Neural cell (in vitro differentiated cells): ENCODE measurements at regions not wholly inside any gene's neighbourhood (a gene's known extent, or its start where the extent isn't known, plus 50 kb on each side); places are given as distances from the start of the nearest gene placed in this dataset.

Source experiments
- CTCF ChIP-seq: fragments of 450-650 bp; IDR thresholded peaks from 2 replicates; pipeline ENCODE4 v1.5.1; 2014; ENCODE audit warnings: antibody characterized with exemption, mild to moderate bottlenecking, moderate library complexity; ENCODE audit not compliant: poor library complexity, severe bottlenecking
- EP300 ChIP-seq: fragments of 450-650 bp; conservative IDR thresholded peaks from 2 replicates; pipeline ENCODE4 v1.6.1; 2014; ENCODE audit warnings: antibody characterized with exemption, mild to moderate bottlenecking, moderate library complexity; ENCODE audit not compliant: poor library complexity, severe bottlenecking
- EZH2 ChIP-seq: fragments of 200-600, 300-800 bp; shearing (Covaris generic), sonication (generic); IDR thresholded peaks from 2 replicates; pipeline ENCODE4 v1.6.1; 2014; ENCODE audit warnings: antibody characterized with exemption, low read length, borderline replicate concordance, mild to moderate bottlenecking; ENCODE audit not compliant: insufficient read depth, poor library complexity, severe bottlenecking
- MXI1 ChIP-seq: fragments of 450-650 bp; conservative IDR thresholded peaks from 2 replicates; pipeline ENCODE4 v1.6.1; 2014; ENCODE audit warnings: antibody characterized with exemption, mild to moderate bottlenecking; ENCODE audit not compliant: poor library complexity, severe bottlenecking
- TAF1 ChIP-seq: IDR thresholded peaks from 2 replicates; pipeline ENCODE4 v1.6.1; 2012; ENCODE audit warnings: low read depth
- TF ChIP-seq, protein P1 (sequence below): IDR thresholded peaks from 2 replicates; pipeline ENCODE4 v1.6.1; 2012; ENCODE audit warnings: borderline replicate concordance

DNA sequence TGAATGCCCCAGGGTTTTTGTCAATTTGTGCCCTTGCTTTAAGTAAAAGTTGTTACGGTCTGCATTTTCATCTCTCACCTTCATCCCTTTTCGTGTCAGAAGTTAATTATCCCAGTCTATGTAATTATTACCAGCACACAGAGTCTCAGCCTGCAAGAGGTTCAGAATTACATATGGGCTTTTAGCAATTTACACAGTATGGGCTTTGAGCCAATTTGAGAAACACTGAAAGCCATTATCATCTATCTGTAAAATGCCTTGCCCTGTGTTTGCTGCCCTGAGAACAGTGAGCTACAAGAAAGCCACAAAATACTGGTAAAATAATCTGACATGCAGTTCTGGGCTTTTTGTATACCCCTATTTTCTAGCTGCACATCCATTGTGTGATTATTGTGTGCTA is 125.6 kb upstream of the STEAP4 start:
- TF ChIP-seq EP300 (no peak), CTCF (no peak), TAF1 (no peak), EZH2 (no peak), MXI1 (no peak)
- TF ChIP-seq, protein P1, sequence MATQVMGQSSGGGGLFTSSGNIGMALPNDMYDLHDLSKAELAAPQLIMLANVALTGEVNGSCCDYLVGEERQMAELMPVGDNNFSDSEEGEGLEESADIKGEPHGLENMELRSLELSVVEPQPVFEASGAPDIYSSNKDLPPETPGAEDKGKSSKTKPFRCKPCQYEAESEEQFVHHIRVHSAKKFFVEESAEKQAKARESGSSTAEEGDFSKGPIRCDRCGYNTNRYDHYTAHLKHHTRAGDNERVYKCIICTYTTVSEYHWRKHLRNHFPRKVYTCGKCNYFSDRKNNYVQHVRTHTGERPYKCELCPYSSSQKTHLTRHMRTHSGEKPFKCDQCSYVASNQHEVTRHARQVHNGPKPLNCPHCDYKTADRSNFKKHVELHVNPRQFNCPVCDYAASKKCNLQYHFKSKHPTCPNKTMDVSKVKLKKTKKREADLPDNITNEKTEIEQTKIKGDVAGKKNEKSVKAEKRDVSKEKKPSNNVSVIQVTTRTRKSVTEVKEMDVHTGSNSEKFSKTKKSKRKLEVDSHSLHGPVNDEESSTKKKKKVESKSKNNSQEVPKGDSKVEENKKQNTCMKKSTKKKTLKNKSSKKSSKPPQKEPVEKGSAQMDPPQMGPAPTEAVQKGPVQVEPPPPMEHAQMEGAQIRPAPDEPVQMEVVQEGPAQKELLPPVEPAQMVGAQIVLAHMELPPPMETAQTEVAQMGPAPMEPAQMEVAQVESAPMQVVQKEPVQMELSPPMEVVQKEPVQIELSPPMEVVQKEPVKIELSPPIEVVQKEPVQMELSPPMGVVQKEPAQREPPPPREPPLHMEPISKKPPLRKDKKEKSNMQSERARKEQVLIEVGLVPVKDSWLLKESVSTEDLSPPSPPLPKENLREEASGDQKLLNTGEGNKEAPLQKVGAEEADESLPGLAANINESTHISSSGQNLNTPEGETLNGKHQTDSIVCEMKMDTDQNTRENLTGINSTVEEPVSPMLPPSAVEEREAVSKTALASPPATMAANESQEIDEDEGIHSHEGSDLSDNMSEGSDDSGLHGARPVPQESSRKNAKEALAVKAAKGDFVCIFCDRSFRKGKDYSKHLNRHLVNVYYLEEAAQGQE = peak; percentile 21
